Adrenal gland (tissue), 9 donors: ENCODE measurements at regions not wholly inside any gene's neighbourhood (a gene's known extent, or its start where the extent isn't known, plus 50 kb on each side); places are given as distances from the start of the nearest gene placed in this dataset.

Source experiments
- DNase-seq, 7 donors: peaks; one replicate each; pipeline ENCODE4 v3.0.0-alpha.2; 2019 to 2020
- H3K27ac ChIP-seq, 5 donors: fragments of 200-600 bp; sonication (generic) in 4 of 5; 1 replicate in 3 of 5; 2 replicates in 2 of 5; pipeline versions ENCODE4 v1.5.1 to v1.8.0; 2016 to 2020; ENCODE audit warnings: mild to moderate bottlenecking in 1 of 5
- H3K27me3 ChIP-seq: fragments of 200-600 bp; 2 replicates; pipeline ENCODE4 v1.8.0; 2021
- H3K36me3 ChIP-seq, 2 donors: fragments of 200-600 bp; replicated peaks in 1 of 2; 1 replicate in 1 of 2; 2 replicates in 1 of 2; pipeline versions ENCODE4 v1.5.1 to v1.8.0; 2018 to 2022
- H3K4me1 ChIP-seq, 2 donors: fragments of 200-600 bp; replicated peaks in 1 of 2; 1 replicate in 1 of 2; 2 replicates in 1 of 2; pipeline versions ENCODE4 v1.5.1 to v1.8.0; 2018 to 2021
- H3K4me3 ChIP-seq, 4 donors: fragments of 200-600 bp; sonication (generic) in 3 of 4; one replicate each; pipeline ENCODE4 v1.5.1; 2016 to 2018
- H3K9me3 ChIP-seq, 3 donors: fragments of 200-600 bp; sonication (generic) in 1 of 3; replicated peaks in 1 of 3; 1 replicate in 2 of 3; 2 replicates in 1 of 3; pipeline versions ENCODE4 v1.5.1 to v1.8.0; 2016 to 2021
- POLR2A ChIP-seq, 2 donors: fragments of 450-650 bp; IDR thresholded peaks; one replicate each; pipeline ENCODE4 v1.6.1; 2017; ENCODE audit warnings: antibody characterized with exemption in 2 of 2, mild to moderate bottlenecking in 2 of 2, moderate library complexity in 1 of 2
- WGBS, 4 donors: extraction: QIAGEN DNeasy Blood & Tissue Kit in 2 of 4; methylation state at CpG; one replicate each; pipeline versions ENCODE4 v1.1.5 to v1.1.7; 2013 to 2017; 5-methylcytosine and 5-hydroxymethylcytosine counted together
- intact Hi-C, 2 donors: fragments of 100-400 bp; cut with DNase I; formaldehyde crosslinking; loops; one replicate each; pipeline versions ENCODE4 v1.14.1 to v1.15.0; 2022 to 2023
- TF ChIP-seq, protein P1 (sequence below), 6 experiments: fragments of 450-650 bp in 4 of 6; fragments of 200-600 bp in 2 of 6; sonication (generic) in 1 of 6; IDR thresholded peaks; 1 replicate in 5 of 6; 2 replicates in 1 of 6; pipeline versions ENCODE4 v1.5.1 to v1.8.0; 2016 to 2021; ENCODE audit warnings: antibody characterized with exemption in 6 of 6, mild to moderate bottlenecking in 2 of 6, moderate library complexity in 1 of 6
- donor health status: healthy with polysubstance abuse.
- donor health status: Bipolar disorder and iron deficiency.
- donor health status: DM: yes; HTN: yes; CAD: no.
- donor health status: DM: no; HTN: no; CAD: no.
- donor health status: DM: no; HTN: no; CAD: no.

- H3K27me3 ChIP-seq, result no peaks in the 10 kb centered on the region
- H3K4me1 ChIP-seq, result no peaks in the 10 kb centered on the region
- 71 to 79% (median 77%) methylated on average over 1 of the region's 1 CpG for WGBS, 4 donors
- TF ChIP-seq, protein P1, sequence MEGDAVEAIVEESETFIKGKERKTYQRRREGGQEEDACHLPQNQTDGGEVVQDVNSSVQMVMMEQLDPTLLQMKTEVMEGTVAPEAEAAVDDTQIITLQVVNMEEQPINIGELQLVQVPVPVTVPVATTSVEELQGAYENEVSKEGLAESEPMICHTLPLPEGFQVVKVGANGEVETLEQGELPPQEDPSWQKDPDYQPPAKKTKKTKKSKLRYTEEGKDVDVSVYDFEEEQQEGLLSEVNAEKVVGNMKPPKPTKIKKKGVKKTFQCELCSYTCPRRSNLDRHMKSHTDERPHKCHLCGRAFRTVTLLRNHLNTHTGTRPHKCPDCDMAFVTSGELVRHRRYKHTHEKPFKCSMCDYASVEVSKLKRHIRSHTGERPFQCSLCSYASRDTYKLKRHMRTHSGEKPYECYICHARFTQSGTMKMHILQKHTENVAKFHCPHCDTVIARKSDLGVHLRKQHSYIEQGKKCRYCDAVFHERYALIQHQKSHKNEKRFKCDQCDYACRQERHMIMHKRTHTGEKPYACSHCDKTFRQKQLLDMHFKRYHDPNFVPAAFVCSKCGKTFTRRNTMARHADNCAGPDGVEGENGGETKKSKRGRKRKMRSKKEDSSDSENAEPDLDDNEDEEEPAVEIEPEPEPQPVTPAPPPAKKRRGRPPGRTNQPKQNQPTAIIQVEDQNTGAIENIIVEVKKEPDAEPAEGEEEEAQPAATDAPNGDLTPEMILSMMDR (IDR thresholded peaks at IDR 0.05), result no peak
- no peak for TF ChIP-seq POLR2A (IDR thresholded peaks at IDR 0.05)
- H3K9me3 ChIP-seq, result no peaks in the 10 kb centered on the region
- no peak overlapping the region for H3K4me3 ChIP-seq
- intact Hi-C loops, result no loop called here
- no peaks in the 10 kb centered on the region for H3K36me3 ChIP-seq
- no peak for DNase-seq
- no peak overlapping the region for H3K27ac ChIP-seq
Measured at GRCh38 chr7:42761486-42761885, 150.4 kb downstream of the C7orf25 start.

DNA sequence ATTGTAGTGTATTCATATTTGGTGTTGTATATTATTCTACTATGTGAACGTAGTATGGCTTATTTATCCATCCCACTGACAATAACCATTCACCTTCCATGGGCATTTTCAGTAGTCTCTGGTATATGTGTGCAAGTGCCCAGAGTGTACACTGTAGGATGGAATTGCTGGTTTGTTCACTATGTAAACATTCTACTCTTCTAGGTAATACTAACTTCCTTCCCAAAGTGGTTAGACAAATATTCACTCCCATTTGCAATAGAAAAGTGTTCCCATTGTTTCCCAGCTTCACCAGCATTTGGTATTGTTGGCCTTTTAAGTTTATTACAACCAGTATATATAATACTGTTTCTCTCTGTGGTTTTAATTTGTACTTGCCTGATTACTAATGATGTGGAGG is 153.7 kb downstream of the C7orf25 start:
- no peak overlapping the region for H3K4me3 ChIP-seq
- 70 to 88% (median 79%) methylated on average over 1 of the region's 1 CpG for WGBS, 4 donors
- no peak for DNase-seq
- intact Hi-C loops, result no loop called here
- H3K27me3 ChIP-seq, result no peaks in the 10 kb centered on the region
- H3K27ac ChIP-seq, result no peak overlapping the region
- H3K9me3 ChIP-seq, result no peaks in the 10 kb centered on the region
- no peaks in the 10 kb centered on the region for H3K4me1 ChIP-seq
- no peaks in the 10 kb centered on the region for H3K36me3 ChIP-seq
- TF ChIP-seq POLR2A (IDR thresholded peaks at IDR 0.05), result no peak
- TF ChIP-seq, protein P1 (IDR thresholded peaks at IDR 0.05), result no peak

GRCh38 chr7:42756841-42757240 is 155.0 kb downstream of the C7orf25 start:
- intact Hi-C loops, result no loop called here
- Histone ChIP-seq H3K4me3 (no peak overlapping the region), H3K4me1 (no peaks in the 10 kb centered on the region), H3K27ac (no peak overlapping the region), H3K27me3 (no peaks in the 10 kb centered on the region), H3K9me3 (no peaks in the 10 kb centered on the region), H3K36me3 (no peaks in the 10 kb centered on the region)
- TF ChIP-seq, protein P1 (IDR thresholded peaks at IDR 0.05), result no peak
- TF ChIP-seq POLR2A (IDR thresholded peaks at IDR 0.05), result no peak
- WGBS, 4 donors, result 71 to 80% (median 72%) methylated on average over 5 of the region's 5 CpGs
- DNase-seq, result no peak

GRCh38 chr7:42753811-42754363 is 158.0 kb downstream of the C7orf25 start:
- Histone ChIP-seq H3K4me3 (no peak overlapping the region), H3K27ac (no peak overlapping the region), H3K36me3 (no peaks in the 10 kb centered on the region), H3K27me3 (no peaks in the 10 kb centered on the region), H3K4me1 (no peaks in the 10 kb centered on the region), H3K9me3 (no peaks in the 10 kb centered on the region)
- intact Hi-C loops, result no loop called here
- WGBS, 4 donors, result 41 to 51% (median 42%) methylated on average over 3 of the region's 3 CpGs
- DNase-seq, result no peak
- TF ChIP-seq POLR2A (IDR thresholded peaks at IDR 0.05), result no peak
- TF ChIP-seq, protein P1 (IDR thresholded peaks at IDR 0.05), result no peak
